Amniotic stem cell (primary cell): ENCODE measurements at regions not wholly inside any gene's neighbourhood (a gene's known extent, or its start where the extent isn't known, plus 50 kb on each side); places are given as distances from the start of the nearest gene placed in this dataset.
"Not testable (repeated sequence)": the region's sequence is repeated elsewhere in the genome, so short reads cannot be mapped to it uniquely, and the experiment has no call there.

Experiments used
- DNase-seq: peaks from one replicate; lab custom pipeline; 2025; lab: John Stamatoyannopoulos, UW

GRCh38 chr3:153973722-153974265 is 147.4 kb upstream of the ARHGEF26 start:
- no peak for DNase-seq

GRCh38 chr3:153974614-153975013 is 146.6 kb upstream of the ARHGEF26 start:
- no peak for DNase-seq

GRCh38 chr3:153976891-153977554 is 144.2 kb upstream of the ARHGEF26 start:
- DNase-seq, result no peak

- DNase-seq, result no peak
These were observed 143.2 kb upstream of the ARHGEF26 start for GRCh38 chr3:153978006-153978405.

GRCh38 chr3:153979418-153980251 is 141.6 kb upstream of the ARHGEF26 start:
- no peak for DNase-seq

- DNase-seq, result no peak
These were observed 141.0 kb upstream of the ARHGEF26 start for GRCh38 chr3:153980252-153980590.

- not testable (repeated sequence) for DNase-seq
These were observed 123.8 kb upstream of the ARHGEF26 start for GRCh38 chr3:153997364-153997763.

- no peak for DNase-seq
These were observed 117.5 kb upstream of the ARHGEF26 start for GRCh38 chr3:154003649-154004048.

- no peak for DNase-seq
These were observed 110.2 kb upstream of the ARHGEF26 start for GRCh38 chr3:154011036-154011435.

- DNase-seq, result no peak
These were observed 107.5 kb upstream of the ARHGEF26 start for GRCh38 chr3:154013736-154014135.

GRCh38 chr3:154015307-154015706 is 105.9 kb upstream of the ARHGEF26 start:
- no peak for DNase-seq

GRCh38 chr3:154018100-154018696 is 103.0 kb upstream of the ARHGEF26 start:
- DNase-seq, result no peak

GRCh38 chr3:154022606-154023005 is 98.6 kb upstream of the ARHGEF26 start:
- DNase-seq, result no peak

GRCh38 chr3:154023148-154023547 is 98.0 kb upstream of the ARHGEF26 start:
- no peak for DNase-seq

- no peak for DNase-seq
These were observed 96.2 kb upstream of the ARHGEF26 start for GRCh38 chr3:154025007-154025406.

- no peak for DNase-seq
These were observed 91.3 kb upstream of the ARHGEF26 start for GRCh38 chr3:154029926-154030325.

- no peak for DNase-seq
These were observed 86.3 kb upstream of the ARHGEF26 start for GRCh38 chr3:154034797-154035330.

GRCh38 chr3:154040283-154040682 is 80.9 kb upstream of the ARHGEF26 start:
- no peak for DNase-seq

- DNase-seq, result no peak
These were observed 76.5 kb upstream of the ARHGEF26 start for GRCh38 chr3:154044671-154045070.

GRCh38 chr3:154050216-154050615 is 71.0 kb upstream of the ARHGEF26 start:
- DNase-seq, result no peak

GRCh38 chr3:154050766-154051165 is 70.4 kb upstream of the ARHGEF26 start:
- no peak for DNase-seq

- DNase-seq, result no peak
These were observed 61.4 kb upstream of the ARHGEF26 start for GRCh38 chr3:154059833-154060232.
